Ascending aorta (tissue), 2 donors: ENCODE measurements at regions not wholly inside any gene's neighbourhood (a gene's known extent, or its start where the extent isn't known, plus 50 kb on each side); places are given as distances from the start of the nearest gene placed in this dataset.

ENCODE experiments used
- DNase-seq, 2 donors: peaks; one replicate each; pipeline ENCODE4 v3.0.0-alpha.2; 2019; ENCODE audit warnings: low spot score in 2 of 2
- H3K27ac ChIP-seq, 2 donors: fragments of 200-600 bp; sonication (generic); one replicate each; pipeline ENCODE4 v1.5.1; 2016 to 2017; ENCODE audit warnings: mild to moderate bottlenecking in 1 of 2
- H3K27me3 ChIP-seq: fragments of 200-600 bp; sonication (generic); one replicate; pipeline ENCODE4 v1.5.1; 2017
- H3K36me3 ChIP-seq, 2 donors: fragments of 200-600 bp; sonication (generic); one replicate each; pipeline ENCODE4 v1.5.1; 2016
- H3K4me1 ChIP-seq, 2 donors: fragments of 200-600 bp; sonication (generic); one replicate each; pipeline ENCODE4 v1.5.1; 2016 to 2017; ENCODE audit warnings: mild to moderate bottlenecking in 1 of 2
- H3K4me3 ChIP-seq, 2 donors: fragments of 200-600 bp; sonication (generic); one replicate each; pipeline ENCODE4 v1.5.1; 2016 to 2017; ENCODE audit warnings: mild to moderate bottlenecking in 1 of 2
- H3K9me3 ChIP-seq, 2 donors: fragments of 200-600 bp; sonication (generic); one replicate each; pipeline ENCODE4 v1.5.1; 2016
- CTCF ChIP-seq, 3 experiments: fragments of 200-600 bp in 2 of 3; fragments of 450-650 bp in 1 of 3; sonication (generic) in 2 of 3; IDR thresholded peaks; one replicate each; pipeline ENCODE4 v1.5.1; 2016 to 2019; ENCODE audit warnings: antibody characterized with exemption in 3 of 3, mild to moderate bottlenecking in 1 of 3, moderate library complexity in 1 of 3
- intact Hi-C: fragments of 100-400 bp; cut with DNase I; formaldehyde crosslinking; loops from one replicate; pipeline ENCODE4 v1.15.1; 2023

- TF ChIP-seq CTCF (IDR thresholded peaks at IDR 0.05): no peak
- no peak overlapping the region for H3K4me3 ChIP-seq
- H3K27me3 ChIP-seq: no peaks in the 10 kb centered on the region
- intact Hi-C loops: no loop called here
- no peak for DNase-seq
- no peak overlapping the region for H3K27ac ChIP-seq
- H3K9me3 ChIP-seq: no peaks in the 10 kb centered on the region
- H3K36me3 ChIP-seq: no peaks in the 10 kb centered on the region
- no peaks in the 10 kb centered on the region for H3K4me1 ChIP-seq
These were observed 194.1 kb upstream of the TENM4 start for GRCh38 chr11:79634905-79635304.

- Histone ChIP-seq H3K27me3 (no peaks in the 10 kb centered on the region), H3K4me1 (no peaks in the 10 kb centered on the region), H3K27ac (no peak overlapping the region), H3K36me3 (no peaks in the 10 kb centered on the region), H3K9me3 (no peaks in the 10 kb centered on the region), H3K4me3 (no peak overlapping the region)
- no peak for TF ChIP-seq CTCF (IDR thresholded peaks at IDR 0.05)
- DNase-seq: no peak
- intact Hi-C loops: no loop called here
These were observed 186.5 kb upstream of the TENM4 start for GRCh38 chr11:79627281-79627680.

GRCh38 chr11:79626135-79627075 is 185.6 kb upstream of the TENM4 start:
- no peak overlapping the region for H3K4me3 ChIP-seq
- no peaks in the 10 kb centered on the region for H3K36me3 ChIP-seq
- no peak for TF ChIP-seq CTCF (IDR thresholded peaks at IDR 0.05)
- no peaks in the 10 kb centered on the region for H3K9me3 ChIP-seq
- no peak for DNase-seq
- no peaks in the 10 kb centered on the region for H3K27me3 ChIP-seq
- intact Hi-C loops: no loop called here
- H3K4me1 ChIP-seq: no peaks in the 10 kb centered on the region
- H3K27ac ChIP-seq: no peak overlapping the region

GRCh38 chr11:79623375-79623774 is 182.5 kb upstream of the TENM4 start:
- Histone ChIP-seq H3K4me3 (no peak overlapping the region), H3K4me1 (no peaks in the 10 kb centered on the region), H3K36me3 (no peaks in the 10 kb centered on the region), H3K9me3 (no peaks in the 10 kb centered on the region), H3K27ac (no peak overlapping the region), H3K27me3 (no peaks in the 10 kb centered on the region)
- DNase-seq: no peak
- no peak for TF ChIP-seq CTCF (IDR thresholded peaks at IDR 0.05)
- intact Hi-C loops: no loop called here

GRCh38 chr11:79617561-79617960 is 176.7 kb upstream of the TENM4 start:
- Histone ChIP-seq H3K4me3 (no peak overlapping the region), H3K36me3 (no peaks in the 10 kb centered on the region), H3K9me3 (no peaks in the 10 kb centered on the region), H3K4me1 (no peaks in the 10 kb centered on the region), H3K27ac (no peak overlapping the region), H3K27me3 (no peaks in the 10 kb centered on the region)
- no peak for DNase-seq
- intact Hi-C loops: no loop called here
- no peak for TF ChIP-seq CTCF (IDR thresholded peaks at IDR 0.05)
